Caco-2 (cell line): ENCODE measurements at regions not wholly inside any gene's neighbourhood (a gene's known extent, or its start where the extent isn't known, plus 50 kb on each side); places are given as distances from the start of the nearest gene placed in this dataset.

ENCODE experiments used
- BruUV-seq: library from RNA; stranded (reverse); fragments of 400-500 nt; replicated peaks from 2 replicates; lab custom pipeline; 2021; lab: Mats Ljungman, UMichigan
- CTCF ChIA-PET: fragments of 300-600 bp; sonication (Branson Sonifier 250); formaldehyde crosslinking; loops from one replicate; lab custom pipeline; 2022; ENCODE audit warnings: antibody characterized with exemption; lab: Charles Lee
- POLR2A ChIA-PET: fragments of 300-600 bp; sonication (Branson Sonifier 250); formaldehyde crosslinking; loops from one replicate; lab custom pipeline; 2022; ENCODE audit warnings: antibody characterized with exemption; lab: Charles Lee
- DNase-seq, 2 experiments: peaks; one replicate each; pipeline versions ENCODE4 v3.0.0 to v3.0.0-alpha.2; 2020 to 2022
- H3K27me3 ChIP-seq: replicated peaks from 2 replicates; pipeline ENCODE4 v1.6.0; 2011; ENCODE audit warnings: low read length; ENCODE audit not compliant: control insufficient read depth, insufficient read depth
- H3K36me3 ChIP-seq: 2 replicates; pipeline ENCODE4 v1.5.1; 2011; ENCODE audit warnings: low read length; ENCODE audit not compliant: control insufficient read depth, insufficient read depth
- H3K4me1 ChIP-seq: fragments of 250-450 bp; sonication (Bioruptor Pico); 2 replicates; pipeline ENCODE4 v1.5.1; 2020; ENCODE audit warnings: mild to moderate bottlenecking
- H3K4me3 ChIP-seq: 2 replicates; pipeline ENCODE4 v1.5.1; 2011; ENCODE audit warnings: low read depth, mild to moderate bottlenecking, control low read depth, low read length
- H3K9me3 ChIP-seq: fragments of 250-450 bp; sonication (Bioruptor Pico); 2 replicates; pipeline ENCODE4 v1.5.1; 2020; ENCODE audit warnings: mild to moderate bottlenecking, moderate library complexity
- H3K27ac Mint-ChIP-seq: one replicate; pipeline ENCODE4 v1.8.0; 2022; ENCODE audit warnings: mixed read lengths; ENCODE audit not compliant: unreplicated experiment
- H3K27me3 Mint-ChIP-seq: one replicate; pipeline ENCODE4 v1.8.0; 2022; ENCODE audit warnings: mixed read lengths; ENCODE audit not compliant: insufficient read depth, unreplicated experiment
- H3K36me3 Mint-ChIP-seq: one replicate; pipeline ENCODE4 v1.8.0; 2022; ENCODE audit warnings: mild to moderate bottlenecking, mixed read lengths; ENCODE audit not compliant: insufficient read depth, unreplicated experiment
- H3K4me1 Mint-ChIP-seq: one replicate; pipeline ENCODE4 v1.8.0; 2022; ENCODE audit warnings: low read depth, mixed read lengths; ENCODE audit not compliant: unreplicated experiment
- H3K4me3 Mint-ChIP-seq: one replicate; pipeline ENCODE4 v1.8.0; 2022; ENCODE audit warnings: mild to moderate bottlenecking, moderate library complexity, mixed read lengths; ENCODE audit not compliant: unreplicated experiment
- H3K9me3 Mint-ChIP-seq: one replicate; pipeline ENCODE4 v1.8.0; 2022; ENCODE audit warnings: mixed read lengths; ENCODE audit not compliant: unreplicated experiment
- CTCF ChIP-seq, 2 experiments: fragments of 200-600 bp in 1 of 2; IDR thresholded peaks; 1 replicate in 1 of 2; 2 replicates in 1 of 2; pipeline versions ENCODE4 v1.5.1 to v1.8.0; 2011 to 2022; ENCODE audit warnings: antibody characterized with exemption in 1 of 2, control low read depth in 1 of 2, inconsistent platforms in 1 of 2, low read depth in 1 of 2, low read length in 1 of 2, mild to moderate bottlenecking in 1 of 2, moderate library complexity in 1 of 2; ENCODE audit not compliant: insufficient read depth in 1 of 2, severe bottlenecking in 1 of 2, unreplicated experiment in 1 of 2
- intact Hi-C: fragments of 100-400 bp; cut with micrococcal nuclease; formaldehyde crosslinking; loops from one replicate; pipeline ENCODE4 v1.10.0; 2022; ENCODE audit not compliant: unreplicated experiment

GRCh38 chr14:48452437-48452995, 777.1 kb upstream of the MDGA2 start:
- no peaks in the 10 kb centered on the region for H3K9me3 Mint-ChIP-seq
- no peaks in the 10 kb centered on the region for H3K4me1 ChIP-seq
- no peak for DNase-seq
- ChIA-PET CTCF (no interaction called here), POLR2A (no interaction called here)
- no peak overlapping the region for H3K4me3 ChIP-seq
- H3K27me3 ChIP-seq = no peaks in the 10 kb centered on the region
- H3K4me1 Mint-ChIP-seq = no peaks in the 10 kb centered on the region
- no peak for TF ChIP-seq CTCF (IDR thresholded peaks at IDR 0.05; ENCODE audit: insufficient read depth in 1 of 2, low read depth in 1 of 2, low read length in 1 of 2, severe bottlenecking in 1 of 2, unreplicated experiment in 1 of 2)
- H3K36me3 Mint-ChIP-seq = no peaks in the 10 kb centered on the region
- H3K4me3 Mint-ChIP-seq = no peak overlapping the region
- H3K9me3 ChIP-seq = no peaks in the 10 kb centered on the region
- H3K36me3 ChIP-seq = no peaks in the 10 kb centered on the region
- no peaks in the 10 kb centered on the region for H3K27me3 Mint-ChIP-seq
- H3K27ac Mint-ChIP-seq = no peak overlapping the region
- no TSS peak for BruUV-seq
- intact Hi-C loops = no loop called here

GRCh38 chr14:48435221-48435620, 759.8 kb upstream of the MDGA2 start:
- H3K36me3 Mint-ChIP-seq = no peaks in the 10 kb centered on the region
- ChIA-PET POLR2A (no interaction called here), CTCF (no interaction called here)
- no peaks in the 10 kb centered on the region for H3K36me3 ChIP-seq
- no TSS peak for BruUV-seq
- intact Hi-C loops = no loop called here
- TF ChIP-seq CTCF (IDR thresholded peaks at IDR 0.05; ENCODE audit: insufficient read depth in 1 of 2, low read depth in 1 of 2, low read length in 1 of 2, severe bottlenecking in 1 of 2, unreplicated experiment in 1 of 2) = no peak
- H3K4me3 Mint-ChIP-seq = no peak overlapping the region
- H3K9me3 ChIP-seq = no peaks in the 10 kb centered on the region
- H3K9me3 Mint-ChIP-seq = no peaks in the 10 kb centered on the region
- H3K27ac Mint-ChIP-seq = no peak overlapping the region
- H3K27me3 Mint-ChIP-seq = no peaks in the 10 kb centered on the region
- no peak overlapping the region for H3K4me3 ChIP-seq
- DNase-seq = no peak
- H3K4me1 ChIP-seq = no peaks in the 10 kb centered on the region
- no peaks in the 10 kb centered on the region for H3K27me3 ChIP-seq
- H3K4me1 Mint-ChIP-seq = no peaks in the 10 kb centered on the region

DNA sequence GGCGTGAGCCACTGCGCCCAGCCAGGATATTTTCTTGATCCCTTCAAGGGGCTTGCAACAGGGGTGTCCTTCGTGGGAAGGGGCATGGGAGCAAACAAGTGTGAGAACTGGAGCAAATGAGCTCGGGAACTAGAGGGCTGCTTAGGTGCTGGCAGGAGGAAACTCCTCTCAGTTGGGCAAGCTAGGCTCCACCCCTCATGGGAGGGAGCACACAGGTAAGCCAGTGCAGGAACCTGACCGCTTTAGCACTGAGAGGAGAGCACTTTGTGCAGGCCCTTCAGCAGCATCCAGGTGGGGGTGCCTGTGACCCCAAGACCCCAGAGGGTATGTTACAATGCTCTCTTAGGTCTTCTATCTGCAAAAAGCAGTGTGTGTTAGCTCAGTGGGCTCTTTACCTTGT, 755.4 kb upstream of the MDGA2 start:
- no peaks in the 10 kb centered on the region for H3K36me3 Mint-ChIP-seq
- no peak overlapping the region for H3K4me3 ChIP-seq
- H3K27me3 Mint-ChIP-seq = no peaks in the 10 kb centered on the region
- no peaks in the 10 kb centered on the region for H3K4me1 Mint-ChIP-seq
- CTCF ChIA-PET = no interaction called here
- no peaks in the 10 kb centered on the region for H3K27me3 ChIP-seq
- no peak overlapping the region for H3K27ac Mint-ChIP-seq
- H3K9me3 ChIP-seq = no peaks in the 10 kb centered on the region
- POLR2A ChIA-PET = no interaction called here
- H3K4me3 Mint-ChIP-seq = no peak overlapping the region
- no peaks in the 10 kb centered on the region for H3K4me1 ChIP-seq
- H3K36me3 ChIP-seq = no peaks in the 10 kb centered on the region
- H3K9me3 Mint-ChIP-seq = no peaks in the 10 kb centered on the region
- TF ChIP-seq CTCF (IDR thresholded peaks at IDR 0.05; ENCODE audit: insufficient read depth in 1 of 2, low read depth in 1 of 2, low read length in 1 of 2, severe bottlenecking in 1 of 2, unreplicated experiment in 1 of 2) = no peak
- no TSS peak for BruUV-seq
- intact Hi-C loops = no loop called here
- no peak for DNase-seq
